Peyer's patch (tissue), 4 donors: ENCODE measurements at regions not wholly inside any gene's neighbourhood (a gene's known extent, or its start where the extent isn't known, plus 50 kb on each side); places are given as distances from the start of the nearest gene placed in this dataset.
"Not testable (repeated sequence)": the region's sequence is repeated elsewhere in the genome, so short reads cannot be mapped to it uniquely, and the experiment has no call there.

ENCODE experiments used
- POLR2A ChIP-seq, 2 donors: fragments of 450-650 bp; IDR thresholded peaks; one replicate each; pipeline ENCODE4 v1.5.1; 2017; ENCODE audit warnings: antibody characterized with exemption in 2 of 2, mild to moderate bottlenecking in 2 of 2, moderate library complexity in 2 of 2
- TF ChIP-seq, protein P1 (sequence below), 6 experiments: fragments of 450-650 bp in 4 of 6; fragments of 200-600 bp in 2 of 6; sonication (generic) in 1 of 6; IDR thresholded peaks; one replicate each; pipeline ENCODE4 v1.5.1; 2017 to 2019; ENCODE audit warnings: antibody characterized with exemption in 6 of 6, mild to moderate bottlenecking in 3 of 6, moderate library complexity in 1 of 6

DNA sequence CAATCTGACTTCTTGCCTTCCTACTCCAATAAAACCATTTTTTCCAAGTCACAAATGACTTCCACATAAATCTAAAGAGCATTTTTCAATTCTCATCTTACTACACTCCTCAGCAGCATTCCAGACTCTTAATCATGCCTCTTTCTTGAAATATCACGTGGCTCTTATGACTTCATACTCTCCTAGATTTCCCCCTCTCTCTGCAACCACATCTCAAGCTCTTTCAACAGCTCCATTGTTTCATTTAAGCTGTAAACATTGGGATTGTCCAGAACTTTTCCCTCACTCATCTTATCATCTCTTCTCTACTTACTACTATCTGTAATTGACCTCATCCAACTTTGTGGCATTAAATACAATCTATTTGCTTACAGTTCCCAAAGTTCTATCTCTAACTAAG is 170.6 kb upstream of the POMZP3 start:
- TF ChIP-seq, protein P1, sequence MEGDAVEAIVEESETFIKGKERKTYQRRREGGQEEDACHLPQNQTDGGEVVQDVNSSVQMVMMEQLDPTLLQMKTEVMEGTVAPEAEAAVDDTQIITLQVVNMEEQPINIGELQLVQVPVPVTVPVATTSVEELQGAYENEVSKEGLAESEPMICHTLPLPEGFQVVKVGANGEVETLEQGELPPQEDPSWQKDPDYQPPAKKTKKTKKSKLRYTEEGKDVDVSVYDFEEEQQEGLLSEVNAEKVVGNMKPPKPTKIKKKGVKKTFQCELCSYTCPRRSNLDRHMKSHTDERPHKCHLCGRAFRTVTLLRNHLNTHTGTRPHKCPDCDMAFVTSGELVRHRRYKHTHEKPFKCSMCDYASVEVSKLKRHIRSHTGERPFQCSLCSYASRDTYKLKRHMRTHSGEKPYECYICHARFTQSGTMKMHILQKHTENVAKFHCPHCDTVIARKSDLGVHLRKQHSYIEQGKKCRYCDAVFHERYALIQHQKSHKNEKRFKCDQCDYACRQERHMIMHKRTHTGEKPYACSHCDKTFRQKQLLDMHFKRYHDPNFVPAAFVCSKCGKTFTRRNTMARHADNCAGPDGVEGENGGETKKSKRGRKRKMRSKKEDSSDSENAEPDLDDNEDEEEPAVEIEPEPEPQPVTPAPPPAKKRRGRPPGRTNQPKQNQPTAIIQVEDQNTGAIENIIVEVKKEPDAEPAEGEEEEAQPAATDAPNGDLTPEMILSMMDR (IDR thresholded peaks at IDR 0.05): not testable (repeated sequence)
- not testable (repeated sequence) for TF ChIP-seq POLR2A (IDR thresholded peaks at IDR 0.05)
